GM23338 (cell line): ENCODE measurements at regions not wholly inside any gene's neighbourhood (a gene's known extent, or its start where the extent isn't known, plus 50 kb on each side); places are given as distances from the start of the nearest gene placed in this dataset.

Experiments
- ATAC-seq: fragments of 200-7000 bp; cut with Tn5 transposase; 3 replicates; pipeline ENCODE4 v1.9.1; 2020
- DNase-seq: peaks from one replicate; pipeline ENCODE4 v3.0.0-alpha.2; 2015; ENCODE audit warnings: low spot score
- H2AFZ ChIP-seq: fragments of 200-600 bp; sonication (generic); 2 replicates; pipeline ENCODE4 v1.8.0; 2016; ENCODE audit warnings: antibody characterized with exemption, mild to moderate bottlenecking, moderate library complexity
- H3F3A ChIP-seq: fragments of 200-600 bp; sonication (generic); replicated peaks from 2 replicates; pipeline ENCODE4 v1.8.0; 2017; ENCODE audit warnings: antibody characterized with exemption, mixed run types, low read depth
- H3K27ac ChIP-seq: fragments of 200-600 bp; sonication (generic); 2 replicates; pipeline ENCODE4 v1.6.1; 2016; ENCODE audit warnings: low read depth
- H3K27me3 ChIP-seq: fragments of 200-600 bp; sonication (generic); 2 replicates; pipeline ENCODE4 v1.8.0; 2016; ENCODE audit warnings: mild to moderate bottlenecking, mixed run types, moderate library complexity; ENCODE audit not compliant: insufficient read depth
- H3K36me3 ChIP-seq: fragments of 200-600 bp; sonication (generic); 2 replicates; pipeline ENCODE4 v1.8.0; 2016; ENCODE audit warnings: mild to moderate bottlenecking; ENCODE audit not compliant: insufficient read depth
- H3K4me1 ChIP-seq: fragments of 200-600 bp; sonication (generic); 2 replicates; pipeline ENCODE4 v1.8.0; 2016; ENCODE audit warnings: mild to moderate bottlenecking, moderate library complexity; ENCODE audit not compliant: insufficient read depth
- H3K4me2 ChIP-seq: fragments of 200-600 bp; sonication (generic); 2 replicates; pipeline ENCODE4 v1.7.1; 2017; ENCODE audit warnings: mixed run types
- H3K4me3 ChIP-seq: fragments of 200-600 bp; sonication (generic); 2 replicates; pipeline ENCODE4 v1.6.1; 2016; ENCODE audit warnings: mixed run types
- H3K79me2 ChIP-seq: fragments of 200-600 bp; sonication (generic); replicated peaks from 2 replicates; pipeline ENCODE4 v1.8.0; 2017; ENCODE audit warnings: mild to moderate bottlenecking; ENCODE audit not compliant: insufficient read depth
- H3K9me2 ChIP-seq: fragments of 200-600 bp; sonication (generic); 2 replicates; pipeline ENCODE4 v1.8.0; 2017; ENCODE audit not compliant: insufficient read depth
- H4K20me1 ChIP-seq: fragments of 200-600 bp; sonication (generic); replicated peaks from 2 replicates; pipeline ENCODE4 v1.8.0; 2017; ENCODE audit warnings: mild to moderate bottlenecking; ENCODE audit not compliant: insufficient read depth
- H3K27ac Mint-ChIP-seq: 2 replicates; pipeline ENCODE4 v1.8.0; 2020; ENCODE audit warnings: inconsistent platforms, mild to moderate bottlenecking, moderate library complexity, mixed read lengths
- H3K27me3 Mint-ChIP-seq: 3 replicates; pipeline ENCODE4 v1.8.0; 2022; ENCODE audit warnings: low read depth, mild to moderate bottlenecking, moderate library complexity, mixed read lengths, inconsistent platforms; ENCODE audit not compliant: insufficient read depth, poor library complexity
- H3K36me3 Mint-ChIP-seq: 3 replicates; pipeline ENCODE4 v1.8.0; 2021; ENCODE audit warnings: low read depth, mild to moderate bottlenecking, inconsistent platforms, moderate library complexity, mixed read lengths
- H3K4me1 Mint-ChIP-seq: 3 replicates; pipeline ENCODE4 v1.8.0; 2020; ENCODE audit warnings: mild to moderate bottlenecking, inconsistent platforms, mixed read lengths
- H3K4me3 Mint-ChIP-seq: 3 replicates; pipeline ENCODE4 v1.8.0; 2021; ENCODE audit warnings: moderate library complexity, mild to moderate bottlenecking, inconsistent platforms, mixed read lengths
- H3K9me3 Mint-ChIP-seq: 3 replicates; pipeline ENCODE4 v1.8.0; 2020; ENCODE audit warnings: moderate library complexity, mild to moderate bottlenecking, inconsistent platforms, mixed read lengths
- CREB1 ChIP-seq: fragments of 250-450 bp; sonication (Bioruptor Pico); IDR thresholded peaks from 2 replicates; pipeline ENCODE4 v1.5.0; 2020; ENCODE audit warnings: low read depth, mild to moderate bottlenecking, moderate library complexity
- CTCF ChIP-seq, 2 experiments: fragments of 200-600 bp in 1 of 2; sonication (generic) in 1 of 2; conservative IDR thresholded peaks; 2 replicates each; pipeline versions ENCODE4 v1.5.1 to v1.6.1; 2016 to 2017; ENCODE audit warnings: antibody characterized with exemption in 2 of 2, low read depth in 2 of 2, mild to moderate bottlenecking in 2 of 2, moderate library complexity in 1 of 2
- ETS1 ChIP-seq: IDR thresholded peaks from 2 replicates; pipeline ENCODE4 v1.6.1; 2016; ENCODE audit warnings: antibody characterized with exemption
- EZH2 ChIP-seq: fragments of 200-600 bp; sonication (generic); IDR thresholded peaks from one replicate; pipeline ENCODE4 v1.8.0; 2017; ENCODE audit warnings: antibody characterized with exemption, mild to moderate bottlenecking, low read depth; ENCODE audit not compliant: unreplicated experiment
- NANOG ChIP-seq: IDR thresholded peaks from 2 replicates; pipeline ENCODE4 v1.6.1; 2016; ENCODE audit warnings: antibody characterized with exemption, borderline replicate concordance
- POLR2AphosphoS5 ChIP-seq: IDR thresholded peaks from 2 replicates; pipeline ENCODE4 v1.6.1; 2016; ENCODE audit warnings: antibody characterized with exemption, low read depth
- REST ChIP-seq: IDR thresholded peaks from one replicate; pipeline ENCODE4 v1.6.1; 2018; ENCODE audit warnings: antibody characterized with exemption; ENCODE audit not compliant: unreplicated experiment
- STAT1 ChIP-seq: IDR thresholded peaks from one replicate; pipeline ENCODE4 v1.6.1; 2016; ENCODE audit warnings: antibody characterized with exemption; ENCODE audit not compliant: unreplicated experiment
- ZNF114 ChIP-seq: fragments of 250-450 bp; sonication (Bioruptor Pico); IDR thresholded peaks from 2 replicates; pipeline ENCODE4 v1.5.0; 2020; ENCODE audit warnings: mild to moderate bottlenecking, moderate library complexity
- ZNF331 ChIP-seq: fragments of 250-450 bp; sonication (Bioruptor Pico); IDR thresholded peaks from 2 replicates; pipeline ENCODE4 v1.5.0; 2020; ENCODE audit warnings: low read depth, mild to moderate bottlenecking, moderate library complexity
- TF ChIP-seq, protein P1 (sequence below): fragments of 250-450 bp; sonication (Bioruptor Pico); IDR thresholded peaks from 2 replicates; pipeline ENCODE4 v1.5.0; 2020; ENCODE audit warnings: mild to moderate bottlenecking, moderate library complexity

GRCh38 chr5:67262956-67263355 is 66.4 kb upstream of the CD180 start:
- peaks cover 20% of the 10 kb centered on the region for H3K9me2 ChIP-seq
- H3K79me2 ChIP-seq, result no peaks in the 10 kb centered on the region
- no peaks in the 10 kb centered on the region for H3K27me3 ChIP-seq
- Mint-ChIP-seq H3K9me3 (no peaks in the 10 kb centered on the region), H3K4me1 (no peaks in the 10 kb centered on the region), H3K36me3 (no peaks in the 10 kb centered on the region), H3K27ac (no peak overlapping the region), H3K27me3 (no peaks in the 10 kb centered on the region), H3K4me3 (no peak overlapping the region)
- H3K4me3 ChIP-seq, result no peak overlapping the region
- ATAC-seq (no peak), DNase-seq (no peak)
- no peaks in the 10 kb centered on the region for H3K4me1 ChIP-seq
- H3K4me2 ChIP-seq, result no peak overlapping the region
- no peak overlapping the region for H2AFZ ChIP-seq
- H3F3A ChIP-seq, result no peaks in the 10 kb centered on the region
- H4K20me1 ChIP-seq, result no peaks in the 10 kb centered on the region
- no peaks in the 10 kb centered on the region for H3K36me3 ChIP-seq
- TF ChIP-seq EZH2 (no peak), ZNF114 (CRISPR knock-in tag) (no peak), REST (no peak), NANOG (no peak), ETS1 (no peak), STAT1 (no peak), POLR2AphosphoS5 (no peak), CTCF (conservative IDR thresholded peaks at IDR 0.05; ENCODE audit: low read depth in 2 of 2) (no peak), ZNF331 (CRISPR knock-in tag) (no peak), CREB1 (CRISPR knock-in tag) (no peak)
- TF ChIP-seq, protein P1, sequence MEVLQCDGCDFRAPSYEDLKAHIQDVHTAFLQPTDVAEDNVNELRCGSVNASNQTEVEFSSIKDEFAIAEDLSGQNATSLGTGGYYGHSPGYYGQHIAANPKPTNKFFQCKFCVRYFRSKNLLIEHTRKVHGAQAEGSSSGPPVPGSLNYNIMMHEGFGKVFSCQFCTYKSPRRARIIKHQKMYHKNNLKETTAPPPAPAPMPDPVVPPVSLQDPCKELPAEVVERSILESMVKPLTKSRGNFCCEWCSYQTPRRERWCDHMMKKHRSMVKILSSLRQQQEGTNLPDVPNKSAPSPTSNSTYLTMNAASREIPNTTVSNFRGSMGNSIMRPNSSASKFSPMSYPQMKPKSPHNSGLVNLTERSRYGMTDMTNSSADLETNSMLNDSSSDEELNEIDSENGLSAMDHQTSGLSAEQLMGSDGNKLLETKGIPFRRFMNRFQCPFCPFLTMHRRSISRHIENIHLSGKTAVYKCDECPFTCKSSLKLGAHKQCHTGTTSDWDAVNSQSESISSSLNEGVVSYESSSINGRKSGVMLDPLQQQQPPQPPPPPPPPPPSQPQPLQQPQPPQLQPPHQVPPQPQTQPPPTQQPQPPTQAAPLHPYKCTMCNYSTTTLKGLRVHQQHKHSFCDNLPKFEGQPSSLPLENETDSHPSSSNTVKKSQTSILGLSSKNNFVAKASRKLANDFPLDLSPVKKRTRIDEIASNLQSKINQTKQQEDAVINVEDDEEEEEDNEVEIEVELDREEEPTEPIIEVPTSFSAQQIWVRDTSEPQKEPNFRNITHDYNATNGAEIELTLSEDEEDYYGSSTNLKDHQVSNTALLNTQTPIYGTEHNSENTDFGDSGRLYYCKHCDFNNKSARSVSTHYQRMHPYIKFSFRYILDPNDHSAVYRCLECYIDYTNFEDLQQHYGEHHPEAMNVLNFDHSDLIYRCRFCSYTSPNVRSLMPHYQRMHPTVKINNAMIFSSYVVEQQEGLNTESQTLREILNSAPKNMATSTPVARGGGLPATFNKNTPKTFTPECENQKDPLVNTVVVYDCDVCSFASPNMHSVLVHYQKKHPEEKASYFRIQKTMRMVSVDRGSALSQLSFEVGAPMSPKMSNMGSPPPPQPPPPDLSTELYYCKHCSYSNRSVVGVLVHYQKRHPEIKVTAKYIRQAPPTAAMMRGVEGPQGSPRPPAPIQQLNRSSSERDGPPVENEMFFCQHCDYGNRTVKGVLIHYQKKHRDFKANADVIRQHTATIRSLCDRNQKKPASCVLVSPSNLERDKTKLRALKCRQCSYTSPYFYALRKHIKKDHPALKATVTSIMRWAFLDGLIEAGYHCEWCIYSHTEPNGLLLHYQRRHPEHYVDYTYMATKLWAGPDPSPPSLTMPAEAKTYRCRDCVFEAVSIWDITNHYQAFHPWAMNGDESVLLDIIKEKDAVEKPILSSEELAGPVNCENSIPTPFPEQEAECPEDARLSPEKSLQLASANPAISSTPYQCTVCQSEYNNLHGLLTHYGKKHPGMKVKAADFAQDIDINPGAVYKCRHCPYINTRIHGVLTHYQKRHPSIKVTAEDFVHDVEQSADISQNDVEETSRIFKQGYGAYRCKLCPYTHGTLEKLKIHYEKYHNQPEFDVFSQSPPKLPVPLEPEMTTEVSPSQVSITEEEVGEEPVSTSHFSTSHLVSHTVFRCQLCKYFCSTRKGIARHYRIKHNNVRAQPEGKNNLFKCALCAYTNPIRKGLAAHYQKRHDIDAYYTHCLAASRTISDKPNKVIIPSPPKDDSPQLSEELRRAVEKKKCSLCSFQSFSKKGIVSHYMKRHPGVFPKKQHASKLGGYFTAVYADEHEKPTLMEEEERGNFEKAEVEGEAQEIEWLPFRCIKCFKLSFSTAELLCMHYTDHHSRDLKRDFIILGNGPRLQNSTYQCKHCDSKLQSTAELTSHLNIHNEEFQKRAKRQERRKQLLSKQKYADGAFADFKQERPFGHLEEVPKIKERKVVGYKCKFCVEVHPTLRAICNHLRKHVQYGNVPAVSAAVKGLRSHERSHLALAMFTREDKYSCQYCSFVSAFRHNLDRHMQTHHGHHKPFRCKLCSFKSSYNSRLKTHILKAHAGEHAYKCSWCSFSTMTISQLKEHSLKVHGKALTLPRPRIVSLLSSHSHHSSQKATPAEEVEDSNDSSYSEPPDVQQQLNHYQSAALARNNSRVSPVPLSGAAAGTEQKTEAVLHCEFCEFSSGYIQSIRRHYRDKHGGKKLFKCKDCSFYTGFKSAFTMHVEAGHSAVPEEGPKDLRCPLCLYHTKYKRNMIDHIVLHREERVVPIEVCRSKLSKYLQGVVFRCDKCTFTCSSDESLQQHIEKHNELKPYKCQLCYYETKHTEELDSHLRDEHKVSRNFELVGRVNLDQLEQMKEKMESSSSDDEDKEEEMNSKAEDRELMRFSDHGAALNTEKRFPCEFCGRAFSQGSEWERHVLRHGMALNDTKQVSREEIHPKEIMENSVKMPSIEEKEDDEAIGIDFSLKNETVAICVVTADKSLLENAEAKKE (CRISPR knock-in tag), result no peak
- H3K27ac ChIP-seq, result no peak overlapping the region
